NB4 (cell line): ENCODE measurements at regions not wholly inside any gene's neighbourhood (a gene's known extent, or its start where the extent isn't known, plus 50 kb on each side); places are given as distances from the start of the nearest gene placed in this dataset.

Experiments used
- DNase-seq: peaks from one replicate; pipeline ENCODE4 v3.0.0; 2010; ENCODE audit warnings: low read depth
- H3K4me3 ChIP-seq: one replicate; pipeline ENCODE4 v1.5.1; 2011; ENCODE audit warnings: mild to moderate bottlenecking, low read depth, low read length, moderate library complexity
- CTCF ChIP-seq: IDR thresholded peaks from one replicate; pipeline ENCODE4 v1.5.1; 2012; ENCODE audit warnings: low read depth, low read length
- MYC ChIP-seq: IDR thresholded peaks from 2 replicates; pipeline ENCODE4 v1.6.1; 2011; ENCODE audit warnings: low read depth, low read length
- POLR2A ChIP-seq: IDR thresholded peaks from 2 replicates; pipeline ENCODE4 v1.6.1; 2011; ENCODE audit warnings: mild to moderate bottlenecking; ENCODE audit not compliant: insufficient read length; ENCODE audit errors: extremely low read depth
- TF ChIP-seq, protein P1 (sequence below): IDR thresholded peaks from 2 replicates; pipeline ENCODE4 v1.6.1; 2011; ENCODE audit warnings: low read depth, low read length

GRCh38 chr5:35420200-35420599, 189.9 kb upstream of the PRLR start:
- TF ChIP-seq CTCF (no peak), MYC (no peak), POLR2A (no peak)
- TF ChIP-seq, protein P1, sequence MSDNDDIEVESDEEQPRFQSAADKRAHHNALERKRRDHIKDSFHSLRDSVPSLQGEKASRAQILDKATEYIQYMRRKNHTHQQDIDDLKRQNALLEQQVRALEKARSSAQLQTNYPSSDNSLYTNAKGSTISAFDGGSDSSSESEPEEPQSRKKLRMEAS = no peak
- H3K4me3 ChIP-seq = no peak overlapping the region
- DNase-seq = no peak

- TF ChIP-seq MYC (no peak), CTCF (no peak), POLR2A (no peak)
- TF ChIP-seq, protein P1 = no peak
- H3K4me3 ChIP-seq = no peak overlapping the region
- no peak for DNase-seq
Observed at GRCh38 chr5:35417040-35417439, 186.8 kb upstream of the PRLR start.

DNA sequence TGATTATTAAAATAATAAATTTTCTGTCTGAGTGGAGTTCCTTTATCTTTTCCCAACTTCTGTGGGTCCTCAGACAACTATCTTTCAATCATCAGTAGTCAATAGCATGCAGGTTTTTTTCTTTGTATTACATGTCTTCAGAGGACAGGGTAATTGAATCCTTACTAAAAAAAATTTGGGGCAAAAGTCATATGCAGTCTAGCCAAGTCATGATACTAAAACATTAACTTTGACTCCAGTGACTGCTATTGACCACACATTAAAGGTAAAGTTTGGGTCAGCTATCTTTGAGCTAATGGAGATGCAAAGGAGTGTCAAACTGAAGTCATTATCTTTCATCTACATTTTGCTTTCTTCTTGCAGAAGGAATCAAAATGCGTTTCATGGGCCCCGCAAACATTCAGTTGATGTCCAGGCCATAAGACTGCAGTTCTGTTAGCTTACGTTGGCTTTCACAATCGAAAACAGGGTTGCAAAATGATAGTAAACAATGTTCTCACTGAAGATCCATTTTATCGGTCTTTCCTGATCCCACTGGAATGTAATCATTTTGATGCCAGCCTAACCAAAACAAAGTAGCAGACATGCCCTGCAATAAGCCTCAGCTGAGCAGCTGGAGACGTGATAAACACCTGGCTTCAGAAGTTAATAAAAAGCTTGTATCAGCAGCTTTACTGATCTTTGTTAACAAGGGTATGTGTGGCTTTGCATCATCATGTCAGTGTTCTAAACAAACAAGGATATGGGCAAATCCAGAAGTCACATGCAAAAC, 186.1 kb upstream of the PRLR start:
- DNase-seq = no peak
- no peak overlapping the region for H3K4me3 ChIP-seq
- TF ChIP-seq MYC (no peak), CTCF (no peak), POLR2A (no peak)
- TF ChIP-seq, protein P1 = no peak

DNA sequence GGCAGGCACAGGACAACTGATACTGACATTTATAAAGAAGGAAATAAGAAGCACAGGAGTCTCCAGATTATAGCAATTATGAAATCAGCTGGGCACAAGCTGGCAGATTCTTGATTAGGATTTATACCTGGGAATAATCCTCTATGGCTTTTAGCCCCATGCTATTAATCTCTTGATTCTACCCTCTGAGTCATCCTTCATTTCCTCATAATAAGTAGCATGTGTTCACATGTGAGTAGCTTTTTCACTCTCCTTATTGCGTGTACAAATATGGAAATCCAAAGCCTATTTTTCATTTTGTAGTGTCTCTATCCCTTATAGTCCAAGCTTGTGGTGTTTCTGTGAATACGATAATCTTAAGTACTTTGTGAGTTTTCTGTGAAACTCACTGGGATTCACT, 185.0 kb upstream of the PRLR start:
- no peak for DNase-seq
- TF ChIP-seq CTCF = no peak
- TF ChIP-seq, protein P1 = no peak
- TF ChIP-seq MYC = no peak
- no peak for TF ChIP-seq POLR2A

GRCh38 chr5:35409361-35409760, 179.1 kb upstream of the PRLR start:
- DNase-seq = no peak
- no peak for TF ChIP-seq MYC
- no peak for TF ChIP-seq POLR2A
- TF ChIP-seq CTCF = no peak
- TF ChIP-seq, protein P1 = no peak

More for the DNA sequence above, 185.0 kb upstream of the PRLR start:
- H3K4me3 ChIP-seq = no peak overlapping the region

More at GRCh38 chr5:35409361-35409760, 179.1 kb upstream of the PRLR start:
- no peak overlapping the region for H3K4me3 ChIP-seq
